DND-41 (cell line): ENCODE measurements at regions not wholly inside any gene's neighbourhood (a gene's known extent, or its start where the extent isn't known, plus 50 kb on each side); places are given as distances from the start of the nearest gene placed in this dataset.

Source experiments
- EZH2 ChIP-seq: IDR thresholded peaks from 3 replicates; pipeline ENCODE4 v1.6.1; 2012; ENCODE audit warnings: borderline replicate concordance, low read depth, mild to moderate bottlenecking, moderate library complexity, low read length, inconsistent platforms; ENCODE audit not compliant: severe bottlenecking
- TF ChIP-seq, protein P1 (sequence below): IDR thresholded peaks from 2 replicates; pipeline ENCODE4 v1.5.1; 2012; ENCODE audit warnings: borderline replicate concordance, low read length, moderate library complexity, mild to moderate bottlenecking; ENCODE audit not compliant: poor library complexity, severe bottlenecking; ENCODE audit errors: extremely low read depth

DNA sequence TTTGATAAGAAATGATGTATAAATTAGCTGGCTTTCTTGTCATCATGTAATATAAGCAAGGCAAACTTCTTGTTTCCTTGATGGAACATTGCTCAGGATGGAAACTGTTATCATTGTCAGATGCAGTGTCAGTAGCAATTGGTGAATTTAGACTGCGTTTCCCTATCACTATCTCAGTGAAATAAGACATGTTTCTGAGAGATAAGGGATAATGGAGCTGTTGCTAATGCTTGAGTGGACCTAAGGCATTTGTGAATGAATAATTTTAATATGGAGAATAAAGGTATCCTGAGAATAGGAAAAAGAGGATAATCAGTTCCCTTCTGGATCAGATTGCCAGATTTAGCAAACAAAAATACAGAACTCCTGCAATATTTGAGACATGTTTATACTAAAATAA is 160.9 kb downstream of the HLX start:
- TF ChIP-seq, protein P1, sequence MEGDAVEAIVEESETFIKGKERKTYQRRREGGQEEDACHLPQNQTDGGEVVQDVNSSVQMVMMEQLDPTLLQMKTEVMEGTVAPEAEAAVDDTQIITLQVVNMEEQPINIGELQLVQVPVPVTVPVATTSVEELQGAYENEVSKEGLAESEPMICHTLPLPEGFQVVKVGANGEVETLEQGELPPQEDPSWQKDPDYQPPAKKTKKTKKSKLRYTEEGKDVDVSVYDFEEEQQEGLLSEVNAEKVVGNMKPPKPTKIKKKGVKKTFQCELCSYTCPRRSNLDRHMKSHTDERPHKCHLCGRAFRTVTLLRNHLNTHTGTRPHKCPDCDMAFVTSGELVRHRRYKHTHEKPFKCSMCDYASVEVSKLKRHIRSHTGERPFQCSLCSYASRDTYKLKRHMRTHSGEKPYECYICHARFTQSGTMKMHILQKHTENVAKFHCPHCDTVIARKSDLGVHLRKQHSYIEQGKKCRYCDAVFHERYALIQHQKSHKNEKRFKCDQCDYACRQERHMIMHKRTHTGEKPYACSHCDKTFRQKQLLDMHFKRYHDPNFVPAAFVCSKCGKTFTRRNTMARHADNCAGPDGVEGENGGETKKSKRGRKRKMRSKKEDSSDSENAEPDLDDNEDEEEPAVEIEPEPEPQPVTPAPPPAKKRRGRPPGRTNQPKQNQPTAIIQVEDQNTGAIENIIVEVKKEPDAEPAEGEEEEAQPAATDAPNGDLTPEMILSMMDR: no peak
- no peak for TF ChIP-seq EZH2
